HG03095 (cell line): ENCODE measurements at regions not wholly inside any gene's neighbourhood (a gene's known extent, or its start where the extent isn't known, plus 50 kb on each side); places are given as distances from the start of the nearest gene placed in this dataset.

Experiments used
- ATAC-seq: cut with Tn5 transposase; IDR thresholded peaks from one replicate; pipeline ENCODE4 v1.9.1; 2021; ENCODE audit warnings: moderate library complexity; ENCODE audit not compliant: unreplicated experiment

- no peak for ATAC-seq
These were observed 599.9 kb downstream of the SEMA5A start for GRCh38 chr5:8945972-8946371.

- peak; percentile 95 for ATAC-seq
These were observed 596.0 kb downstream of the SEMA5A start for GRCh38 chr5:8949908-8950307.

- ATAC-seq = no peak
These were observed 593.7 kb downstream of the SEMA5A start for GRCh38 chr5:8952147-8952546.

GRCh38 chr5:8953016-8953415 lies 592.9 kb downstream of the SEMA5A start:
- ATAC-seq = peak; percentile 38

- ATAC-seq = no peak
These were observed 591.9 kb downstream of the SEMA5A start for GRCh38 chr5:8953911-8954438.

- no peak for ATAC-seq
These were observed 591.1 kb downstream of the SEMA5A start for GRCh38 chr5:8954801-8955200.

- ATAC-seq = no peak
These were observed 589.2 kb downstream of the SEMA5A start for GRCh38 chr5:8956659-8957058.

- no peak for ATAC-seq
These were observed 587.3 kb downstream of the SEMA5A start for GRCh38 chr5:8958602-8959001.

- ATAC-seq = no peak
These were observed 584.7 kb downstream of the SEMA5A start for GRCh38 chr5:8961219-8961618.

- no peak for ATAC-seq
These were observed 583.9 kb downstream of the SEMA5A start for GRCh38 chr5:8961956-8962355.

- no peak for ATAC-seq
These were observed 564.9 kb downstream of the SEMA5A start for GRCh38 chr5:8981016-8981415.

- no peak for ATAC-seq
These were observed 564.4 kb downstream of the SEMA5A start for GRCh38 chr5:8981496-8981895.

- ATAC-seq = no peak
These were observed 561.5 kb downstream of the SEMA5A start for GRCh38 chr5:8984386-8984785.
